ENCODE measurements at regions not wholly inside any gene's neighbourhood (a gene's known extent, or its start where the extent isn't known, plus 50 kb on each side); places are given as distances from the start of the nearest gene placed in this dataset.

DNA sequence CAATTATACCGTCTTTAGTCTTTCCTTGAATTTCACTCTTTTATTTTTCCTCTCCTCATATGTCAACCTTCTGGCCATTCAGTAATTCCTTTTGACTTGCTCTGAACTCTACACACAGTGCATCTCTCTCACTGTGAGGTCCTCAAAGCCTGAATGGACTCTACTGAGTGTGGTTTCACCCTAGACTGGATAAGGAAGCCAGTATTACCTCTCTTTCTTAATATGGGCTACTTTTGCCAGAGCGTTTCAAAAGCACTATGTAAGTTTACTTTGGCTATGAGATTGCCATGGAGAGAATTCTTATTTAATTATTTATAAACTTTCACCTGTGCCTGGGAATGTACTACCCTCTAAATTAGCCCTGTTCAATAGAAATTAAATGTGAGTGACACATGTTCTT is 343.5 kb upstream of the DDHD1 start:
- no peak overlapping the region for H3K4me3 Mint-ChIP-seq
- H3K27me3 ChIP-seq (ENCODE audit: insufficient read depth, low read length), result no peaks in the 10 kb centered on the region
- H3K4me1 ChIP-seq (ENCODE audit: insufficient read depth, low read length), result peaks cover 4% of the 10 kb centered on the region
- H3K27ac Mint-ChIP-seq, result no peak overlapping the region
- no peaks in the 10 kb centered on the region for H4K20me1 ChIP-seq (ENCODE audit: control insufficient read depth, insufficient read depth, insufficient read length)
- H3K36me3 Mint-ChIP-seq (ENCODE audit: insufficient read depth in 1 of 3, low read depth in 3 of 3), result no peaks in the 10 kb centered on the region
- no peak overlapping the region for H4K5ac ChIP-seq (ENCODE audit: insufficient read length, low read depth, low read length)
- H2BK5ac ChIP-seq (ENCODE audit: insufficient read length, low read length), result no peak overlapping the region
- H3K4me2 ChIP-seq (ENCODE audit: insufficient read depth, insufficient read length, low read length), result no peak overlapping the region
- H3K9ac ChIP-seq (ENCODE audit: extremely low read depth, insufficient read length, low read length), result no peak overlapping the region
- no peak overlapping the region for H2BK12ac ChIP-seq (ENCODE audit: insufficient read length, low read depth, low read length)
- no peak overlapping the region for H2AFZ ChIP-seq (ENCODE audit: low read length)
- WGBS (ENCODE audit: extremely low coverage, insufficient read length, low lambda C conversion rate), result no CpG with 5 or more reads among the region's 2 CpGs
- no peak overlapping the region for H3K18ac ChIP-seq (ENCODE audit: insufficient read length, low read depth, low read length)
- no peak overlapping the region for H2AK5ac ChIP-seq (ENCODE audit: insufficient read length, low read length)
- H2BK20ac ChIP-seq (ENCODE audit: low read depth, low read length, poor library complexity, severe bottlenecking), result no peak overlapping the region
- DNase-seq, result no peak
- no peak overlapping the region for H3T11ph ChIP-seq (ENCODE audit: low read length)
- no peak for TF ChIP-seq CTCF (conservative IDR thresholded peaks at IDR 0.05)
- H3K27me3 Mint-ChIP-seq (ENCODE audit: low read depth), result no peaks in the 10 kb centered on the region
- H4K91ac ChIP-seq (ENCODE audit: insufficient read length, low read depth, low read length), result no peak overlapping the region
- no peak overlapping the region for H2BK120ac ChIP-seq (ENCODE audit: low read depth, low read length, poor library complexity, severe bottlenecking)
- peaks cover 12 to 18% of the 10 kb centered on the region in 2 experiments for H3K4me1 Mint-ChIP-seq
- no peak overlapping the region for H3K27ac ChIP-seq (ENCODE audit: insufficient read length, low read depth, low read length)
- H3K4ac ChIP-seq (ENCODE audit: low read depth, low read length), result no peak overlapping the region
- H3K56ac ChIP-seq (ENCODE audit: insufficient read length, low read depth, low read length), result no peak overlapping the region
- no peaks in the 10 kb centered on the region for H3K9me3 Mint-ChIP-seq
- H3K9me3 ChIP-seq (ENCODE audit: control insufficient read depth, low read depth, low read length), result no peaks in the 10 kb centered on the region
- no peaks in the 10 kb centered on the region for H3K79me2 ChIP-seq (ENCODE audit: insufficient read depth, low read length)
- H3K23ac ChIP-seq (ENCODE audit: insufficient read length, low read depth, low read length), result no peak overlapping the region
- no peak overlapping the region for H4K8ac ChIP-seq (replicated peaks; ENCODE audit: insufficient read length, low read depth, low read length)
- H2BK15ac ChIP-seq (ENCODE audit: low read depth, low read length), result no peak overlapping the region
- no peak overlapping the region for H3K14ac ChIP-seq (ENCODE audit: insufficient read depth, low read length)
- no peaks in the 10 kb centered on the region for H3K23me2 ChIP-seq (ENCODE audit: insufficient read length, low read depth, low read length, poor library complexity, severe bottlenecking)
- H3K79me1 ChIP-seq (ENCODE audit: insufficient read depth, low read depth, low read length, poor library complexity, severe bottlenecking), result no peaks in the 10 kb centered on the region
